WTC11 (cell line): ENCODE measurements at regions not wholly inside any gene's neighbourhood (a gene's known extent, or its start where the extent isn't known, plus 50 kb on each side); places are given as distances from the start of the nearest gene placed in this dataset.

Experiments used
- ATAC-seq: fragments of 200-7000 bp; cut with Tn5 transposase; 2 replicates; pipeline ENCODE4 v1.10.0; 2021; ENCODE audit warnings: mild to moderate bottlenecking, moderate library complexity
- CTCF ChIA-PET: fragments of 300-600 bp; sonication (Branson Sonifier 250); formaldehyde crosslinking; loops from one replicate; lab custom pipeline; 2021; ENCODE audit warnings: antibody characterized with exemption; lab: Charles Lee
- POLR2A ChIA-PET: fragments of 350-600 bp; sonication (Branson Sonifier 250); formaldehyde crosslinking; loops from one replicate; lab custom pipeline; 2021; ENCODE audit warnings: antibody characterized with exemption; lab: Charles Lee
- DNase-seq: peaks from one replicate; pipeline ENCODE4 v3.0.0; 2021; ENCODE audit warnings: low spot score
- H3K27ac Mint-ChIP-seq: 2 replicates; pipeline ENCODE4 v1.8.0; 2021; ENCODE audit warnings: mixed read lengths
- H3K27me3 Mint-ChIP-seq: 2 replicates; pipeline ENCODE4 v1.8.0; 2021; ENCODE audit warnings: low read depth, mild to moderate bottlenecking, moderate library complexity, mixed read lengths
- H3K36me3 Mint-ChIP-seq: 2 replicates; pipeline ENCODE4 v1.8.0; 2021; ENCODE audit warnings: mixed read lengths
- H3K4me1 Mint-ChIP-seq: 2 replicates; pipeline ENCODE4 v1.8.0; 2022; ENCODE audit warnings: mixed read lengths
- H3K4me3 Mint-ChIP-seq: 2 replicates; pipeline ENCODE4 v1.8.0; 2021; ENCODE audit warnings: mild to moderate bottlenecking, moderate library complexity, mixed read lengths
- H3K9me3 Mint-ChIP-seq: 2 replicates; pipeline ENCODE4 v1.8.0; 2021; ENCODE audit warnings: mixed read lengths
- ATF1 ChIP-seq: sonication (generic); formaldehyde crosslinking; IDR thresholded peaks from 2 replicates; pipeline ENCODE4 v1.8.1; 2023; ENCODE audit warnings: mild to moderate bottlenecking, moderate library complexity, missing genetic modification reagents
- ELF4 ChIP-seq: sonication (generic); formaldehyde crosslinking; IDR thresholded peaks from 2 replicates; pipeline ENCODE4 v1.8.1; 2022; ENCODE audit warnings: low read depth, mild to moderate bottlenecking, moderate library complexity, missing genetic modification reagents
- ETV6 ChIP-seq: sonication (generic); formaldehyde crosslinking; IDR thresholded peaks from 2 replicates; pipeline ENCODE4 v1.8.1; 2022; ENCODE audit warnings: mild to moderate bottlenecking, missing genetic modification reagents
- HMGA2 ChIP-seq: fragments of 250-450 bp; sonication (Bioruptor Pico); IDR thresholded peaks from 2 replicates; pipeline ENCODE4 v1.4.0; 2021; ENCODE audit warnings: mild to moderate bottlenecking, moderate library complexity
- JUN ChIP-seq: sonication (generic); formaldehyde crosslinking; IDR thresholded peaks from 2 replicates; pipeline ENCODE4 v1.8.0; 2023; ENCODE audit warnings: mild to moderate bottlenecking, missing genetic modification reagents
- KAT7 ChIP-seq: sonication (generic); formaldehyde crosslinking; IDR thresholded peaks from 2 replicates; pipeline ENCODE4 v1.8.1; 2023; ENCODE audit warnings: missing genetic modification reagents, mild to moderate bottlenecking, borderline replicate concordance
- MXD4 ChIP-seq: fragments of 250-450 bp; sonication (Bioruptor Pico); IDR thresholded peaks from 2 replicates; pipeline ENCODE4 v1.8.0; 2021; ENCODE audit warnings: mild to moderate bottlenecking, moderate library complexity, borderline replicate concordance
- MYBL2 ChIP-seq: sonication (generic); formaldehyde crosslinking; IDR thresholded peaks from 2 replicates; pipeline ENCODE4 v1.8.1; 2023; ENCODE audit warnings: mild to moderate bottlenecking, moderate library complexity, missing genetic modification reagents
- NFE2L1 ChIP-seq: sonication (generic); formaldehyde crosslinking; IDR thresholded peaks from 2 replicates; pipeline ENCODE4 v1.8.1; 2023; ENCODE audit warnings: missing genetic modification reagents
- OVOL2 ChIP-seq: fragments of 250-450 bp; sonication (Bioruptor Pico); IDR thresholded peaks from 2 replicates; pipeline ENCODE4 v1.9.0; 2021; ENCODE audit warnings: mild to moderate bottlenecking, borderline replicate concordance
- SMAD4 ChIP-seq: sonication (generic); formaldehyde crosslinking; IDR thresholded peaks from 2 replicates; pipeline ENCODE4 v1.8.0; 2022; ENCODE audit warnings: mild to moderate bottlenecking, missing genetic modification reagents
- ZNF263 ChIP-seq: sonication (generic); formaldehyde crosslinking; IDR thresholded peaks from 2 replicates; pipeline ENCODE4 v1.8.1; 2022; ENCODE audit warnings: low read depth, mild to moderate bottlenecking, moderate library complexity, missing genetic modification reagents
- ZNF317 ChIP-seq: sonication (generic); formaldehyde crosslinking; IDR thresholded peaks from 2 replicates; pipeline ENCODE4 v1.8.1; 2023; ENCODE audit warnings: low read depth, mild to moderate bottlenecking, moderate library complexity, missing genetic modification reagents, borderline replicate concordance
- ZNF423 ChIP-seq: fragments of 250-450 bp; sonication (Bioruptor Pico); IDR thresholded peaks from 2 replicates; pipeline ENCODE4 v2.1.2; 2022; ENCODE audit warnings: mild to moderate bottlenecking, moderate library complexity
- TF ChIP-seq, protein P1 (sequence below): fragments of 200-600 bp; IDR thresholded peaks from 2 replicates; pipeline ENCODE4 v1.8.0; 2022; ENCODE audit warnings: antibody characterized with exemption
- TF ChIP-seq, protein P2 (sequence below): sonication (generic); formaldehyde crosslinking; IDR thresholded peaks from 2 replicates; pipeline ENCODE4 v1.8.0; 2022; ENCODE audit warnings: mild to moderate bottlenecking, missing genetic modification reagents
- TF ChIP-seq, protein P3 (sequence below): fragments of 250-450 bp; sonication (Bioruptor Pico); IDR thresholded peaks from 2 replicates; pipeline ENCODE4 v1.9.0; 2021; ENCODE audit warnings: mild to moderate bottlenecking
- TF ChIP-seq, protein P4 (sequence below): fragments of 250-450 bp; sonication (Bioruptor Pico); IDR thresholded peaks from 2 replicates; pipeline ENCODE4 v1.9.0; 2021; ENCODE audit warnings: mild to moderate bottlenecking
- TF ChIP-seq, protein P5 (sequence below): sonication (generic); formaldehyde crosslinking; IDR thresholded peaks from 2 replicates; pipeline ENCODE4 v1.8.1; 2022; ENCODE audit warnings: low read depth, missing genetic modification reagents, borderline replicate concordance
- TF ChIP-seq, protein P6 (sequence below): sonication (generic); formaldehyde crosslinking; IDR thresholded peaks from 2 replicates; pipeline ENCODE4 v1.8.0; 2022; ENCODE audit warnings: mild to moderate bottlenecking, missing genetic modification reagents
- TF ChIP-seq, protein P7 (sequence below): sonication (generic); formaldehyde crosslinking; IDR thresholded peaks from 2 replicates; pipeline ENCODE4 v1.8.0; 2023; ENCODE audit warnings: missing genetic modification reagents, mild to moderate bottlenecking, borderline replicate concordance
- TF ChIP-seq, protein P8 (sequence below): fragments of 250-450 bp; sonication (Bioruptor Pico); IDR thresholded peaks from 2 replicates; pipeline ENCODE4 v1.9.0; 2021; ENCODE audit warnings: moderate library complexity, mild to moderate bottlenecking, inconsistent platforms, borderline replicate concordance

DNA sequence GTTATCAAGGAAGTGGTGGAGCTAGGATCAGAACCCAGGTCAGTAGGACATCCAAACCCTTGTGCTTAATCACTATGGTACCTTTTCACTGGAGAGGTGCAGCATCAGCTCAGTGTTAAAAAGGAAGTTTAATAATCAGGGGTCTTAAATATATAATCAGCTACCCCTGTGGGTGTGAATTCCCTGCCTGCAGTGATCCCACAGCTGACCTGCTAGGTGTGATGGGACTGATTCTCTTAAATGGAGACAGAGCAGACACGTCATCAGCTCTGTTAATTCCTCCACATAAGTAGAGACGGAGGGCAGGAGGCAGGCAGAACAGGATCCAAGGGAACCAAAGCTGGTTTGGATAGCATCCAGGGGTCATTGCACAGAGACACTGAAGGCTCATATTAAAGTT, 154.1 kb upstream of the CRBN start (continued):
- no peak for TF ChIP-seq ZNF263 (CRISPR knock-in tag)
- no peak for TF ChIP-seq HMGA2 (CRISPR knock-in tag)
- TF ChIP-seq, protein P1, sequence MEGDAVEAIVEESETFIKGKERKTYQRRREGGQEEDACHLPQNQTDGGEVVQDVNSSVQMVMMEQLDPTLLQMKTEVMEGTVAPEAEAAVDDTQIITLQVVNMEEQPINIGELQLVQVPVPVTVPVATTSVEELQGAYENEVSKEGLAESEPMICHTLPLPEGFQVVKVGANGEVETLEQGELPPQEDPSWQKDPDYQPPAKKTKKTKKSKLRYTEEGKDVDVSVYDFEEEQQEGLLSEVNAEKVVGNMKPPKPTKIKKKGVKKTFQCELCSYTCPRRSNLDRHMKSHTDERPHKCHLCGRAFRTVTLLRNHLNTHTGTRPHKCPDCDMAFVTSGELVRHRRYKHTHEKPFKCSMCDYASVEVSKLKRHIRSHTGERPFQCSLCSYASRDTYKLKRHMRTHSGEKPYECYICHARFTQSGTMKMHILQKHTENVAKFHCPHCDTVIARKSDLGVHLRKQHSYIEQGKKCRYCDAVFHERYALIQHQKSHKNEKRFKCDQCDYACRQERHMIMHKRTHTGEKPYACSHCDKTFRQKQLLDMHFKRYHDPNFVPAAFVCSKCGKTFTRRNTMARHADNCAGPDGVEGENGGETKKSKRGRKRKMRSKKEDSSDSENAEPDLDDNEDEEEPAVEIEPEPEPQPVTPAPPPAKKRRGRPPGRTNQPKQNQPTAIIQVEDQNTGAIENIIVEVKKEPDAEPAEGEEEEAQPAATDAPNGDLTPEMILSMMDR = no peak
- TF ChIP-seq, protein P2, sequence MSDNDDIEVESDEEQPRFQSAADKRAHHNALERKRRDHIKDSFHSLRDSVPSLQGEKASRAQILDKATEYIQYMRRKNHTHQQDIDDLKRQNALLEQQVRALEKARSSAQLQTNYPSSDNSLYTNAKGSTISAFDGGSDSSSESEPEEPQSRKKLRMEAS = no peak
- TF ChIP-seq, protein P3, sequence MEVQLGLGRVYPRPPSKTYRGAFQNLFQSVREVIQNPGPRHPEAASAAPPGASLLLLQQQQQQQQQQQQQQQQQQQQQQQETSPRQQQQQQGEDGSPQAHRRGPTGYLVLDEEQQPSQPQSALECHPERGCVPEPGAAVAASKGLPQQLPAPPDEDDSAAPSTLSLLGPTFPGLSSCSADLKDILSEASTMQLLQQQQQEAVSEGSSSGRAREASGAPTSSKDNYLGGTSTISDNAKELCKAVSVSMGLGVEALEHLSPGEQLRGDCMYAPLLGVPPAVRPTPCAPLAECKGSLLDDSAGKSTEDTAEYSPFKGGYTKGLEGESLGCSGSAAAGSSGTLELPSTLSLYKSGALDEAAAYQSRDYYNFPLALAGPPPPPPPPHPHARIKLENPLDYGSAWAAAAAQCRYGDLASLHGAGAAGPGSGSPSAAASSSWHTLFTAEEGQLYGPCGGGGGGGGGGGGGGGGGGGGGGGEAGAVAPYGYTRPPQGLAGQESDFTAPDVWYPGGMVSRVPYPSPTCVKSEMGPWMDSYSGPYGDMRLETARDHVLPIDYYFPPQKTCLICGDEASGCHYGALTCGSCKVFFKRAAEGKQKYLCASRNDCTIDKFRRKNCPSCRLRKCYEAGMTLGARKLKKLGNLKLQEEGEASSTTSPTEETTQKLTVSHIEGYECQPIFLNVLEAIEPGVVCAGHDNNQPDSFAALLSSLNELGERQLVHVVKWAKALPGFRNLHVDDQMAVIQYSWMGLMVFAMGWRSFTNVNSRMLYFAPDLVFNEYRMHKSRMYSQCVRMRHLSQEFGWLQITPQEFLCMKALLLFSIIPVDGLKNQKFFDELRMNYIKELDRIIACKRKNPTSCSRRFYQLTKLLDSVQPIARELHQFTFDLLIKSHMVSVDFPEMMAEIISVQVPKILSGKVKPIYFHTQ (CRISPR knock-in tag) = no peak
- TF ChIP-seq ETV6 (CRISPR knock-in tag) = no peak
- TF ChIP-seq MYBL2 (CRISPR knock-in tag) = no peak
- TF ChIP-seq MXD4 (CRISPR knock-in tag) = no peak
- TF ChIP-seq, all 79 proteins: peak for 0

DNA sequence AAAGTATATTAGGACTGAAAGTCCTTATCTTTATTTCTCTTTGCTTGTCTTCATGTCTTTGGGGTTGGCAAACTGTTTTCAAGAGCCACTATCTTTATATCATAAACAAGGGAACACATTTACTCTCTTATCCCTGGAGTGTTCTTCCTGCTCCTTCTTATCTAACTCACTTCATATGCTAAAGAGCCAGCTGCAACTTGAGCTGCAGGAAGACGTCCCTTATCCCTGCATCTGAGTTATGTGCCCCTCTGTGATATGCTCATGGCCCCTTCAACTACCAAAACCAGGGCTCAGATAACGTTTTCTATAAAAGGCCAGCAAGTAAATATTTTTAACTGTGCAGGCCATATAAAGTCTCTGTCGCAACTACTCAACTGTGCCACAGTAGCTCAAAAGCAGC, 137.0 kb upstream of the CRBN start:
- POLR2A ChIA-PET = no interaction called here
- H3K27me3 Mint-ChIP-seq = 0 out of 2 replicates have a peak, but pooled peaks cover 2% of the 10 kb centered on the region
- no peak for TF ChIP-seq SMAD4
- TF ChIP-seq, protein P4, sequence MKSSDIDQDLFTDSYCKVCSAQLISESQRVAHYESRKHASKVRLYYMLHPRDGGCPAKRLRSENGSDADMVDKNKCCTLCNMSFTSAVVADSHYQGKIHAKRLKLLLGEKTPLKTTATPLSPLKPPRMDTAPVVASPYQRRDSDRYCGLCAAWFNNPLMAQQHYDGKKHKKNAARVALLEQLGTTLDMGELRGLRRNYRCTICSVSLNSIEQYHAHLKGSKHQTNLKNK (CRISPR knock-in tag) = no peak
- peaks cover 9% of the 10 kb centered on the region for H3K4me1 Mint-ChIP-seq
- CTCF ChIA-PET = no interaction called here
- no peak overlapping the region for H3K27ac Mint-ChIP-seq
- no peak overlapping the region for H3K4me3 Mint-ChIP-seq
- H3K9me3 Mint-ChIP-seq = peaks cover 64% of the 10 kb centered on the region
- ATAC-seq (peak; percentile 65), DNase-seq (no peak)
- H3K36me3 Mint-ChIP-seq = peaks cover 39% of the 10 kb centered on the region

DNA sequence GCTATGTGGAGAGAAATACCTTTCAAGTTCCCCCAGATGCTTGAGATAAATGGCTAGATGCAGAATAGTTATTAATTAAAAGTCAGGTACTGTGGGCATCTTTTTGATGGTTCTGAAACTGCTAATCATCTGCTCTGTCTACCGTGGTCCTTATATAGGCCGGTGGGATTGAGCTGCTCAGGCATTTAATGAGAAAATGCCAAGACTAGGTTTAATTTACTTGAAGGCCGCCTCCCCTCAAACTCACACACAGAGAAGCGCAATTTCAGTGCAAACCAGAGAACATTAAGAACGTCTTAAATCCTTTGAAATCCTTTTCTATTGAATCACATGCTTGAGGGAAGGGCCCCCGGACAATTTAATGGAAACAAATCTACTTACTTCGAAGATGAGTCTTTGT, 136.4 kb upstream of the CRBN start:
- ATAC-seq (no peak), DNase-seq (no peak)
- no peak overlapping the region for H3K27ac Mint-ChIP-seq
- peaks cover 9% of the 10 kb centered on the region for H3K4me1 Mint-ChIP-seq
- peaks cover 66% of the 10 kb centered on the region for H3K9me3 Mint-ChIP-seq
- H3K4me3 Mint-ChIP-seq = no peak overlapping the region
- peaks cover 41% of the 10 kb centered on the region for H3K36me3 Mint-ChIP-seq
- ChIA-PET POLR2A (no interaction called here), CTCF (no interaction called here)
- 0 out of 2 replicates have a peak, but pooled peaks cover 2% of the 10 kb centered on the region for H3K27me3 Mint-ChIP-seq
- no peak for TF ChIP-seq OVOL2 (CRISPR knock-in tag)
- TF ChIP-seq ELF4 (CRISPR knock-in tag) = no peak
- TF ChIP-seq NFE2L1 (CRISPR knock-in tag) = no peak
- no peak for TF ChIP-seq JUN (CRISPR knock-in tag)
- TF ChIP-seq, protein P5, sequence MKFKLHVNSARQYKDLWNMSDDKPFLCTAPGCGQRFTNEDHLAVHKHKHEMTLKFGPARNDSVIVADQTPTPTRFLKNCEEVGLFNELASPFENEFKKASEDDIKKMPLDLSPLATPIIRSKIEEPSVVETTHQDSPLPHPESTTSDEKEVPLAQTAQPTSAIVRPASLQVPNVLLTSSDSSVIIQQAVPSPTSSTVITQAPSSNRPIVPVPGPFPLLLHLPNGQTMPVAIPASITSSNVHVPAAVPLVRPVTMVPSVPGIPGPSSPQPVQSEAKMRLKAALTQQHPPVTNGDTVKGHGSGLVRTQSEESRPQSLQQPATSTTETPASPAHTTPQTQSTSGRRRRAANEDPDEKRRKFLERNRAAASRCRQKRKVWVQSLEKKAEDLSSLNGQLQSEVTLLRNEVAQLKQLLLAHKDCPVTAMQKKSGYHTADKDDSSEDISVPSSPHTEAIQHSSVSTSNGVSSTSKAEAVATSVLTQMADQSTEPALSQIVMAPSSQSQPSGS = no peak
- TF ChIP-seq KAT7 (CRISPR knock-in tag) = no peak
- TF ChIP-seq ZNF317 (CRISPR knock-in tag) = no peak
- TF ChIP-seq, protein P6, sequence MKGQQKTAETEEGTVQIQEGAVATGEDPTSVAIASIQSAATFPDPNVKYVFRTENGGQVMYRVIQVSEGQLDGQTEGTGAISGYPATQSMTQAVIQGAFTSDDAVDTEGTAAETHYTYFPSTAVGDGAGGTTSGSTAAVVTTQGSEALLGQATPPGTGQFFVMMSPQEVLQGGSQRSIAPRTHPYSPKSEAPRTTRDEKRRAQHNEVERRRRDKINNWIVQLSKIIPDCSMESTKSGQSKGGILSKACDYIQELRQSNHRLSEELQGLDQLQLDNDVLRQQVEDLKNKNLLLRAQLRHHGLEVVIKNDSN (CRISPR knock-in tag) = no peak
- TF ChIP-seq ATF1 = no peak
- TF ChIP-seq, protein P7, sequence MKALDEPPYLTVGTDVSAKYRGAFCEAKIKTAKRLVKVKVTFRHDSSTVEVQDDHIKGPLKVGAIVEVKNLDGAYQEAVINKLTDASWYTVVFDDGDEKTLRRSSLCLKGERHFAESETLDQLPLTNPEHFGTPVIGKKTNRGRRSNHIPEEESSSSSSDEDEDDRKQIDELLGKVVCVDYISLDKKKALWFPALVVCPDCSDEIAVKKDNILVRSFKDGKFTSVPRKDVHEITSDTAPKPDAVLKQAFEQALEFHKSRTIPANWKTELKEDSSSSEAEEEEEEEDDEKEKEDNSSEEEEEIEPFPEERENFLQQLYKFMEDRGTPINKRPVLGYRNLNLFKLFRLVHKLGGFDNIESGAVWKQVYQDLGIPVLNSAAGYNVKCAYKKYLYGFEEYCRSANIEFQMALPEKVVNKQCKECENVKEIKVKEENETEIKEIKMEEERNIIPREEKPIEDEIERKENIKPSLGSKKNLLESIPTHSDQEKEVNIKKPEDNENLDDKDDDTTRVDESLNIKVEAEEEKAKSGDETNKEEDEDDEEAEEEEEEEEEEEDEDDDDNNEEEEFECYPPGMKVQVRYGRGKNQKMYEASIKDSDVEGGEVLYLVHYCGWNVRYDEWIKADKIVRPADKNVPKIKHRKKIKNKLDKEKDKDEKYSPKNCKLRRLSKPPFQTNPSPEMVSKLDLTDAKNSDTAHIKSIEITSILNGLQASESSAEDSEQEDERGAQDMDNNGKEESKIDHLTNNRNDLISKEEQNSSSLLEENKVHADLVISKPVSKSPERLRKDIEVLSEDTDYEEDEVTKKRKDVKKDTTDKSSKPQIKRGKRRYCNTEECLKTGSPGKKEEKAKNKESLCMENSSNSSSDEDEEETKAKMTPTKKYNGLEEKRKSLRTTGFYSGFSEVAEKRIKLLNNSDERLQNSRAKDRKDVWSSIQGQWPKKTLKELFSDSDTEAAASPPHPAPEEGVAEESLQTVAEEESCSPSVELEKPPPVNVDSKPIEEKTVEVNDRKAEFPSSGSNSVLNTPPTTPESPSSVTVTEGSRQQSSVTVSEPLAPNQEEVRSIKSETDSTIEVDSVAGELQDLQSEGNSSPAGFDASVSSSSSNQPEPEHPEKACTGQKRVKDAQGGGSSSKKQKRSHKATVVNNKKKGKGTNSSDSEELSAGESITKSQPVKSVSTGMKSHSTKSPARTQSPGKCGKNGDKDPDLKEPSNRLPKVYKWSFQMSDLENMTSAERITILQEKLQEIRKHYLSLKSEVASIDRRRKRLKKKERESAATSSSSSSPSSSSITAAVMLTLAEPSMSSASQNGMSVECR (CRISPR knock-in tag) = no peak
- TF ChIP-seq, protein P8, sequence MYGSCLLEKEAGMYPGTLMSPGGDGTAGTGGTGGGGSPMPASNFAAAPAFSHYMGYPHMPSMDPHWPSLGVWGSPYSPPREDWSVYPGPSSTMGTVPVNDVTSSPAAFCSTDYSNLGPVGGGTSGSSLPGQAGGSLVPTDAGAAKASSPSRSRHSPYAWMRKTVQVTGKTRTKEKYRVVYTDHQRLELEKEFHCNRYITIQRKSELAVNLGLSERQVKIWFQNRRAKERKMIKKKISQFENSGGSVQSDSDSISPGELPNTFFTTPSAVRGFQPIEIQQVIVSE (CRISPR knock-in tag) = no peak
- TF ChIP-seq ZNF423 (CRISPR knock-in tag) = no peak
